Stomach smooth muscle (tissue), 2 donors: ENCODE measurements at regions not wholly inside any gene's neighbourhood (a gene's known extent, or its start where the extent isn't known, plus 50 kb on each side); places are given as distances from the start of the nearest gene placed in this dataset.

Experiments
- H3K27ac ChIP-seq: one replicate; pipeline ENCODE4 v1.7.0; 2013; ENCODE audit warnings: mild to moderate bottlenecking, low read length, inconsistent platforms
- H3K27me3 ChIP-seq, 2 donors: one replicate each; pipeline ENCODE4 v1.7.0; 2013; ENCODE audit warnings: low read length in 2 of 2; ENCODE audit not compliant: insufficient read depth in 2 of 2, control insufficient read depth in 1 of 2
- H3K36me3 ChIP-seq, 2 donors: one replicate each; pipeline ENCODE4 v1.7.0; 2013; ENCODE audit warnings: low read length in 2 of 2; ENCODE audit not compliant: control insufficient read depth in 2 of 2, insufficient read depth in 2 of 2
- H3K4me1 ChIP-seq: one replicate; pipeline ENCODE4 v1.7.0; 2013; ENCODE audit warnings: low read length; ENCODE audit not compliant: control insufficient read depth, insufficient read depth
- H3K4me3 ChIP-seq, 2 donors: one replicate each; pipeline ENCODE4 v1.7.0; 2013; ENCODE audit warnings: low read length in 2 of 2
- H3K9ac ChIP-seq, 2 donors: one replicate each; pipeline ENCODE4 v1.7.0; 2013; ENCODE audit warnings: low read length in 2 of 2, mild to moderate bottlenecking in 1 of 2
- H3K9me3 ChIP-seq, 2 donors: one replicate each; pipeline ENCODE4 v1.7.0; 2013; ENCODE audit warnings: low read length in 2 of 2; ENCODE audit not compliant: control insufficient read depth in 2 of 2
- donor health status: healthy.
- donor health status: Pancreatic carcinoma.

DNA sequence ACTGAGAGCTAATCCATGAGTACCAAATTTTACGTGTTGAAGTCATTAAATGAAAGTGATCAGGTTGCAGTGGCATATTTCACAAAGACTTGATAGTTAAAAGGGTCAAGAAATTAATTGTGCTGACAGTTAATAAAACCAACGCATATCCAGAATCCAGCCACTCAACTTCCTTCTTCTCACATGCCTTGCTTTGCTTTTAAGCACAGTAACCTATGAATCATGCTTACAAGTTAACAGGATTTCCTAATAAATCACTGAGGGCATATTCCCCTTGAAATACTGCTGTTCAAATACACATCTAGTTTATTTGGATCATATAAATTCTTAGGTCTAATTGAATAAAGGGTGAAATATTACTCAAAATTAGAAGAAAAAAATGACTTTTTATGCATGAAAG, 801.5 kb upstream of the EPHA6 start:
- no peaks in the 10 kb centered on the region for H3K36me3 ChIP-seq
- no peaks in the 10 kb centered on the region for H3K9me3 ChIP-seq
- no peaks in the 10 kb centered on the region for H3K27me3 ChIP-seq
- H3K4me1 ChIP-seq, result no peaks in the 10 kb centered on the region
- H3K4me3 ChIP-seq, result no peak overlapping the region
- no peak overlapping the region for H3K9ac ChIP-seq
- no peak overlapping the region for H3K27ac ChIP-seq

DNA sequence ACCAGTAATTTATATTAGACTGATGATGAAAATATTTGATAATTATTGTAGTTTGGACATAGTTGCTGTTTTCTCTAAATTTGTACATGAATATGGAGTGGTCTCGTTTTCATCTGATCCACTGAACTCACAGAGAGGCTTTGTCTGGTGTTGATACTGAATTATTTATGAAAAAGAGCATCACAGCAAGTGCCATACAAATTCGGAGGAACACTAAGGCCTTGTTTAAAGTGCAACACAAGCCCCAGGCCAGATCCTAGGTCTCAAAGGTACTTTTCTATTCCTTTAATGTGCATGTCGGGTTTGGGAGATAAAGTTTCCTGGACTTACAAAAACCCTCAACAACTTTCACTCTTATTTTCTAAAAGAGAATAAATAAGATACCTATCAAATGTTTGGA, 796.8 kb upstream of the EPHA6 start:
- Histone ChIP-seq H3K9ac (no peak overlapping the region), H3K36me3 (no peaks in the 10 kb centered on the region), H3K4me1 (no peaks in the 10 kb centered on the region), H3K4me3 (no peak overlapping the region), H3K27ac (no peak overlapping the region), H3K27me3 (no peaks in the 10 kb centered on the region), H3K9me3 (no peaks in the 10 kb centered on the region)

DNA sequence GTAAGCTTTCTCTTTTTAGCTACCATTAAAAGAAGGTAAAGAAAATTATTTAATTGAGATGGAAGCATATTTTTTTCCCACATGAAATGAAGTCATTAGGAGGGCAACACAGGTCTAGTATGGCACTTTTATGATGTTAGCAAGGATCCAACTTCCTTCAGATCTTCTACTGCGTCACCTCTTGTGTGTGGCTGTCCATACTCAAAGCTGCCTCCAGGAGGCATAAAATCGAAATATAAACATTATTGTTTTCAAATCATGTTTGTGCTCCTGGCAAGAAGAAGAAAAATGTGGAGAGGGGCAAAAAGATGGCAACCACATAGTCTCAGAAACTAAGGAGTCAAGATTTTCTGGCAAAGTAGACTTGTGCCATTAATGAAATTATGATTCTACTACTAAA, 791.7 kb upstream of the EPHA6 start:
- no peaks in the 10 kb centered on the region for H3K9me3 ChIP-seq
- H3K27me3 ChIP-seq, result no peaks in the 10 kb centered on the region
- no peak overlapping the region for H3K9ac ChIP-seq
- no peaks in the 10 kb centered on the region for H3K36me3 ChIP-seq
- no peak overlapping the region for H3K4me3 ChIP-seq
- H3K4me1 ChIP-seq, result no peaks in the 10 kb centered on the region
- H3K27ac ChIP-seq, result no peak overlapping the region

DNA sequence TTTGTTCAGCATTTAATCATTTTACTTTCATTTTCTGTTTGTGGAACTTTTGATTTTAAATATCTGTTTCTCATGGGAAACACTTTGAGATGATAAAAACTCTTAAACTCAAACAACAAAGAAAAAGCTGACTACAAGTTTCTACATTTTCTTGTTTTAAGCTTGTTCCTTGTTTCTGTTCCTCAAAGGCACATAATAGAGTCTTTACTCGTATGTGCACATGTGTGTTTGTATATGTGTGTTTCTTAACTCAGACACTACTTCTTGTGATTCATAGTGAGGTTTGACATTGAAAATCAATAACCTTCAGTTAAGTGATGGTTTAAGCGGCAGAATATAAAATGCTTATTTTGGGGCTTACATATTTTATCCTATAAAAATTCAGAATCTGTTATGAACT, 786.7 kb upstream of the EPHA6 start:
- H3K9ac ChIP-seq, result no peak overlapping the region
- H3K27me3 ChIP-seq, result no peaks in the 10 kb centered on the region
- H3K36me3 ChIP-seq, result no peaks in the 10 kb centered on the region
- no peak overlapping the region for H3K4me3 ChIP-seq
- H3K27ac ChIP-seq, result no peak overlapping the region
- H3K4me1 ChIP-seq, result no peaks in the 10 kb centered on the region
- no peaks in the 10 kb centered on the region for H3K9me3 ChIP-seq

DNA sequence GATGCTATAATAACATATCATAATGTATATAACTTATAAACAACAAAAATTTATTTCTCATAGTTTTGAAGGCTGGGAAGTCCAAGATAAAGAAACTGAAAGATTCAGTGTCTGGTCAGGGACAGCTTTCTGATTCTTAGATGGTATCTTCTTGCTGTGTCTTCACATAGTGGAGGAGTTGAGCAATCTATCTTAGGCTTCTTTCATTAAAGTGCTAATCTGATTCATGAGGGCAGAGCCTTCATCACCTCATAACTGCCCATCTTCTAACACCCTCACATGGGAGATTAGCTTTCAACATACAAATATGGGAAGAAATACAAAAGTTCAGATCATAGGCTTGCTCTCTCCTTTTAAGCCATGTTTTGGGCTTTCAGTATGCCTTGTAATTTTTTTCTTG, 774.8 kb upstream of the EPHA6 start:
- Histone ChIP-seq H3K9me3 (no peaks in the 10 kb centered on the region), H3K9ac (no peak overlapping the region), H3K4me1 (no peaks in the 10 kb centered on the region), H3K36me3 (no peaks in the 10 kb centered on the region), H3K27me3 (no peaks in the 10 kb centered on the region), H3K27ac (no peak overlapping the region), H3K4me3 (no peak overlapping the region)

DNA sequence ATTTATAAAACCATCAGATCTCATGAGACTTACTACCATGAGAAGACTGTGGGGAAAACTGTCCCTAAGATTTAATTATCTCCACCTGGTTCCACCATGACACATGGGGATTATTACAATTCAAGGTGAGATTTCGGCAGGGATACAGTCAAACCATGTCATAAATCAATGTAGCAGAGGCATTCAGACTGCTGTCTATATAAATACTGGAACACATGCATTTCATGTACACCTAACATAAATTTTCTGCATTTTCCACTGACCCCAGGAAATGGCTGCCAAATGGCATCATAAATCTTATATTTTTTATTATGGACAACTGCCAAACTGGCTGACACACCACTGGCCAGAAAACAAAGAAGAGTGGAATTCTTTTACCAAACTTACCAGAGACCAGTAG, 755.1 kb upstream of the EPHA6 start:
- Histone ChIP-seq H3K36me3 (no peaks in the 10 kb centered on the region), H3K4me3 (no peak overlapping the region), H3K27ac (no peak overlapping the region), H3K27me3 (no peaks in the 10 kb centered on the region), H3K9me3 (no peaks in the 10 kb centered on the region), H3K9ac (no peak overlapping the region), H3K4me1 (no peaks in the 10 kb centered on the region)

DNA sequence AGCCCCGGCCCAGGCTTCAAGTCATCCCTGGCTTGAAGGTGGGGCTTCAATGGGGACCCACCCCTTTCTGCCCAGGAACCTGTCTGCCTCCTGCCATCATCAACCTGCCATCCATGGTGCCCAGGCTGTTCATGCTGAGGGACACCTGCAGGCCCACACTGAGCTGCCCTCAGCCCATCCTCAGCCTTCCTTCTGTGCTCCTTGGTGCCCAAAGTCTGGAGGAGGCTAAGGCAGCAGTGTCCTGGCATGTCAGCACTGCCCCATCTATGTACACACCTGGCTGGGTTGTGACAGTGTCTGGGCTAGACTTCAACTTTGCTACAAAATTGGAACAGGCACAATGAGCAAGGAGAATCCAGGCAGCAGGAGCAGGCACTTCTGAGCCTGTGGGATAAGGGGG, 745.3 kb upstream of the EPHA6 start:
- Histone ChIP-seq H3K27me3 (no peaks in the 10 kb centered on the region), H3K9ac (no peak overlapping the region), H3K4me3 (no peak overlapping the region), H3K4me1 (no peaks in the 10 kb centered on the region), H3K27ac (no peak overlapping the region), H3K36me3 (no peaks in the 10 kb centered on the region), H3K9me3 (no peaks in the 10 kb centered on the region)

DNA sequence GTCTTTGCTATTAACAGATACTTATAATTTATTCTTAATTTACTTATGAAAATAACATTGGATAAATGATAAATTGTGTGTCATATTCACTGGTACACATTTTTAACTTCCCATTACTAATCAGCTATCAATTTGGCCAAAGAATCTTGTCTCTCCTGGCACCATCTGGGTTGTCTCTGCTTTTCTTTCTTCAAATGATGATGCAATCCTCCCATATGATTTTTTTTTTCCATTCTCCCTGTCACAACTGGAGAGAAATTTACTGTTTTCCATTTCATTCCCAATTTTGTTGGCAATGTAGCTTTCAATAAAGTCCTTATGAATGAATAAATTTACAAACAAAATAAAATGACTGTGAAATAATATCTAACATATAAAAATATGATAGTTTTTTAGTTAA, 743.7 kb upstream of the EPHA6 start:
- no peaks in the 10 kb centered on the region for H3K4me1 ChIP-seq
- H3K4me3 ChIP-seq, result no peak overlapping the region
- no peaks in the 10 kb centered on the region for H3K9me3 ChIP-seq
- no peak overlapping the region for H3K27ac ChIP-seq
- H3K9ac ChIP-seq, result no peak overlapping the region
- H3K27me3 ChIP-seq, result no peaks in the 10 kb centered on the region
- no peaks in the 10 kb centered on the region for H3K36me3 ChIP-seq

DNA sequence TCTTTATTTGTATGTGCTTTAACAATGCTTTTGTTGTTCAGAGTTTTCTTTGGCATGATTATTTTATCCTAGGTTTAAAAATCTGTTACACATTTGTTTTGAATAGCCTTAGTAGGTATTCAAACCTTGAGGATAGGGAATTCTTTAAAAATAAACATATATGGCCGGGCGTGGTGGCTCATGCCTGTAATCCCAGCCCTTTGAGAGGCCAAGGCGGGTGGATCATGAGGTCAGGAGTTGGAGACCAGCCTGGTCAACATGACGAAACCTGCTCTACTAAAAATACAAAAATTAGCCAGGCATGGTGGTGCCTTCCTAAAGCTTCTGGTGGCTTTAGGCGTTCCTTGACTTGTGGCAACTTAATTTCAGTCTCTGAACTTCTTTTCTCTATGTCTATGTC, 743.3 kb upstream of the EPHA6 start:
- Histone ChIP-seq H3K9ac (no peak overlapping the region), H3K36me3 (no peaks in the 10 kb centered on the region), H3K9me3 (no peaks in the 10 kb centered on the region), H3K27ac (no peak overlapping the region), H3K27me3 (no peaks in the 10 kb centered on the region), H3K4me1 (no peaks in the 10 kb centered on the region), H3K4me3 (no peak overlapping the region)

DNA sequence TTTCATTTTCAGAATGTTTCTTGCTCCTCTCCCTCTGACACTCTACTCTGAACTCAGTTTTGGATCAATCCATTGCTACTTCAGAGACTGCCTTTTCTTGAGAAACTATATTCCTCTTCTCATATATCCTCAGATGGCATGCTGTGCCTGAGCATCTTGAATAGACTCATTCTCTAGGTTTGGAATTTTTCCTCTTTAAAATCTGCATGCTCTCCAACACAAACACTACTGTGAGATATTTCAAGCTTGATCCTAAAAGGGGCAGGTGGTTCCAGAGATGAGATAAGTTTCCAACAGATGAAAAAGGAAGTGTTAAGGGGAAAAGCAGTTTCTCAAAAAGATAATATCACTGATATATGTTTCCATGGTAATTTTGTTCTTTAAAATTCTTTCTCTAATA, 742.2 kb upstream of the EPHA6 start:
- Histone ChIP-seq H3K27me3 (no peaks in the 10 kb centered on the region), H3K4me3 (no peak overlapping the region), H3K9me3 (no peaks in the 10 kb centered on the region), H3K27ac (no peak overlapping the region), H3K4me1 (no peaks in the 10 kb centered on the region), H3K9ac (no peak overlapping the region), H3K36me3 (no peaks in the 10 kb centered on the region)

DNA sequence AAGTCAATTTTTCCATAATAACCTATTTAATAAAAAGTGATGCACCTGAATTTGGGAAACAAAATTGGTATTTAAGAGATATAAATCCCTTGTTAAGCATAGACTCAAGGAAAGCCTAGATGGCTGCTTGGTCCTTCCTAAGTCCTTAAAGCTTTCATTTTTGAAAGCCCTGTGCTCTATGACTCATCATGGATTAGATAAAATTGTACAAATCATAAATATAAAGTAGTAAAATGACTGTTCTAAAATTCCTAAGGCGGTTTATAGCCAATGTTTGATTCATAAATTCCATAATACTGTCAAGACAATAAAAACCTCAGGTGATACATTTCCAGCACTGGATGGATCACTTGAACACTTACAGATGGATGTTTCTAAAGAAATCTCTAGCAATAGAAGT, 730.8 kb upstream of the EPHA6 start:
- Histone ChIP-seq H3K9me3 (no peaks in the 10 kb centered on the region), H3K27ac (no peak overlapping the region), H3K36me3 (no peaks in the 10 kb centered on the region), H3K9ac (no peak overlapping the region), H3K4me1 (no peaks in the 10 kb centered on the region), H3K4me3 (no peak overlapping the region), H3K27me3 (no peaks in the 10 kb centered on the region)

DNA sequence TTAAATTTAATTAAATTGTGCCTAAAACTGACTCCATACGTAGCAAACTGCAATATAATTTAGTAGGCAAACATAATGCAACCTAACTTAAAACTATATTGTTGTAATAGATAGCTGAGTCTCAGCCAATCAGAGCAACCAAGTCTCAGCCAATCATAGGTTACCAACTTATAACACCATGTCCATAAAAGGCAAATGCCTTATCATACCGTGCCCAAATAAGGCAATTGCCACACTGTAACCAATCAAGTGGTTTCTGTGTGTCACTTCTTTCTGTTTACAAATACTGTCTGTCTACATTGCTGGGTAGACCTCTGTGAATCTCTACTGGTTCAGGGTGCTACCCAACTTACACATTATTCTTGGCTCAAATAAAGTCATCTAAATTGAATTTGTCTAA, 728.4 kb upstream of the EPHA6 start:
- Histone ChIP-seq H3K36me3 (no peaks in the 10 kb centered on the region), H3K27me3 (no peaks in the 10 kb centered on the region), H3K27ac (no peak overlapping the region), H3K4me1 (no peaks in the 10 kb centered on the region), H3K9ac (no peak overlapping the region), H3K4me3 (no peak overlapping the region), H3K9me3 (no peaks in the 10 kb centered on the region)
